ENCODE measurements at regions not wholly inside any gene's neighbourhood (a gene's known extent, or its start where the extent isn't known, plus 50 kb on each side); places are given as distances from the start of the nearest gene placed in this dataset.

DNA sequence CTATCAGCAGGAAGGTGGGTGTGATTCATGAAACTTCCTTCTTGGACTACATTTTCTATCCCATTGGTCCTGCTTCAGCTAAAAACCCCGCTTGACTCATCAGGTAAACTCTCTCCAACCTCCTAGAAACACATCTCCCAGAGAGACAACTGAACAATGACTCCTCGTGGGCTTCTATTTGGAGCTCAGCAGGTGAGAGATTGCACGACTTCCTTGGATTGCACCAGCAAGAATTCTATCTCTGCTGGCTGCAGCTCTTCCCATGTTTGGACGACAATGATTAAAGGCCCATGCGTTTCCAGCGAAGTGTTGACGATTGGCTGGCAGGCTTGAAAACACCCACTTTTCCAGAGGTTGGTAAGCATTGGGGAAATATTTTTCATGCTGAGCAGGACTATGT, 216.1 kb upstream of the NTM start (continued):
- TF ChIP-seq, protein P1, sequence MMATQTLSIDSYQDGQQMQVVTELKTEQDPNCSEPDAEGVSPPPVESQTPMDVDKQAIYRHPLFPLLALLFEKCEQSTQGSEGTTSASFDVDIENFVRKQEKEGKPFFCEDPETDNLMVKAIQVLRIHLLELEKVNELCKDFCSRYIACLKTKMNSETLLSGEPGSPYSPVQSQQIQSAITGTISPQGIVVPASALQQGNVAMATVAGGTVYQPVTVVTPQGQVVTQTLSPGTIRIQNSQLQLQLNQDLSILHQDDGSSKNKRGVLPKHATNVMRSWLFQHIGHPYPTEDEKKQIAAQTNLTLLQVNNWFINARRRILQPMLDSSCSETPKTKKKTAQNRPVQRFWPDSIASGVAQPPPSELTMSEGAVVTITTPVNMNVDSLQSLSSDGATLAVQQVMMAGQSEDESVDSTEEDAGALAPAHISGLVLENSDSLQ (IDR thresholded peaks at IDR 0.05): no peak
- TF ChIP-seq BRCA1 (IDR thresholded peaks at IDR 0.05; ENCODE audit: low read depth, low read length) (no peak), FOS (IDR thresholded peaks at IDR 0.05; ENCODE audit: borderline replicate concordance, extremely low read depth, insufficient read length) (no peak), PAX8 (IDR thresholded peaks at IDR 0.05) (no peak), KDM1A (IDR thresholded peaks at IDR 0.05; ENCODE audit: borderline replicate concordance) (no peak), EED (IDR thresholded peaks at IDR 0.05; ENCODE audit: low read depth) (no peak)

DNA sequence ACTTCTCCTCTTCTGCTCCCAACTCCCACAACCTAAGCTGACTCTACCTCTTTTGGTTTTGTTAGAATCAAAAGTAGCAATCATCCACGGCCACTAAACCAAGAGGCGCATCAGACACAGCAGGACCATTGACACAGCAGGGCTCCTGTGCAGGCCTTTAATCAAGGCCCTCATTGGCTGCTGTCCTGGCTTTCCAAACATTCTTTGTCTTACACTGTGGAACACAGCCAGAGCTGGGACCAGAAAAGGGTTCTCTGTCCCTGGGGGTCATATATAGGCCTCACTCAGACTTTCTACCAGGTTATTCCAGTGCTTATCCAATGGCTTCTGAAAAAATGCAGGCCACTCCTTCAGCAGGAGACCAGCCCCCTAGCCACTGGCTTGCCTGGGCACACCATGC, 212.7 kb upstream of the NTM start:
- DNase-seq (ENCODE audit: low read depth, low spot score): no peak
- WGBS (ENCODE audit: insufficient coverage, insufficient replicate concordance, low lambda C conversion rate, missing lambda C conversion rate): 50% methylated on average over 2 of the region's 2 CpGs
- Histone ChIP-seq H3K4me1 (ENCODE audit: control insufficient read depth, insufficient read depth, low read length) (no peaks in the 10 kb centered on the region), H3K4me3 (no peak overlapping the region), H3K79me2 (ENCODE audit: control insufficient read depth, insufficient read depth, low read length) (no peaks in the 10 kb centered on the region), H3K9me3 (replicated peaks; ENCODE audit: control insufficient read depth, insufficient read depth, low read length) (no peaks in the 10 kb centered on the region; the same call in 2 of the 3 replicates), H3K4me2 (ENCODE audit: control insufficient read depth, insufficient read depth) (no peak overlapping the region), H4K20me1 (ENCODE audit: control insufficient read depth, insufficient read depth) (no peaks in the 10 kb centered on the region), H3K27ac (ENCODE audit: control insufficient read depth, insufficient read depth) (no peak overlapping the region), H3K9ac (ENCODE audit: control insufficient read depth, insufficient read depth, low read length) (no peak overlapping the region), H2AFZ (ENCODE audit: control insufficient read depth, low read depth, low read length) (no peak overlapping the region), H3K36me3 (ENCODE audit: control insufficient read depth in 2 of 2, insufficient read depth in 2 of 2, low read length in 1 of 2) (no peaks in the 10 kb centered on the region), H3K27me3 (replicated peaks in 1 of 2; ENCODE audit: control insufficient read depth in 2 of 2, insufficient read depth in 2 of 2, low read length in 1 of 2) (peaks cover 0 to 4% of the 10 kb centered on the region in 2 experiments; a peak in 2 of 4 replicates)
- ChIA-PET SMC1A (ENCODE audit: uncharacterized antibody, unreplicated experiment) (interaction anchor here (0.8 kb wide), 1 partner anchor 11 kb away, joined by 3 read pairs; no protein-coding TSS in a partner anchor), RAD21 (ENCODE audit: unreplicated experiment) (no interaction called here), POLR2A (no interaction called here), CTCF (interaction anchor here (0.9 to 1.5 kb wide), 2 partner anchors 10 to 93 kb away, joined by 3 read pairs; no protein-coding TSS in a partner anchor)
- intact Hi-C loops (cut with micrococcal nuclease; ENCODE audit: unreplicated experiment): no loop called here
- no peak for ATAC-seq
- in situ Hi-C loops (cut with MboI): no loop called here
- FAIRE-seq: no peak
- BruUV-seq (replicated peaks): no TSS peak
- TF ChIP-seq, protein P2, sequence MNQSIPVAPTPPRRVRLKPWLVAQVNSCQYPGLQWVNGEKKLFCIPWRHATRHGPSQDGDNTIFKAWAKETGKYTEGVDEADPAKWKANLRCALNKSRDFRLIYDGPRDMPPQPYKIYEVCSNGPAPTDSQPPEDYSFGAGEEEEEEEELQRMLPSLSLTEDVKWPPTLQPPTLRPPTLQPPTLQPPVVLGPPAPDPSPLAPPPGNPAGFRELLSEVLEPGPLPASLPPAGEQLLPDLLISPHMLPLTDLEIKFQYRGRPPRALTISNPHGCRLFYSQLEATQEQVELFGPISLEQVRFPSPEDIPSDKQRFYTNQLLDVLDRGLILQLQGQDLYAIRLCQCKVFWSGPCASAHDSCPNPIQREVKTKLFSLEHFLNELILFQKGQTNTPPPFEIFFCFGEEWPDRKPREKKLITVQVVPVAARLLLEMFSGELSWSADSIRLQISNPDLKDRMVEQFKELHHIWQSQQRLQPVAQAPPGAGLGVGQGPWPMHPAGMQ (IDR thresholded peaks at IDR 0.05; ENCODE audit: borderline replicate concordance): no peak
- TF ChIP-seq CBX5 (IDR thresholded peaks at IDR 0.05; ENCODE audit: low read depth) (no peak), SUZ12 (IDR thresholded peaks at IDR 0.05; ENCODE audit: unreplicated experiment) (no peak), RBBP5 (conservative IDR thresholded peaks at IDR 0.05) (no peak), CREM (IDR thresholded peaks at IDR 0.05; ENCODE audit: low read depth) (no peak), RB1 (IDR thresholded peaks at IDR 0.05; ENCODE audit: borderline replicate concordance) (no peak), SREBF1 (IDR thresholded peaks at IDR 0.05; ENCODE audit: low read length) (no peak), ZNF207 (IDR thresholded peaks at IDR 0.05; ENCODE audit: borderline replicate concordance) (no peak), CHD2 (IDR thresholded peaks at IDR 0.05; ENCODE audit: borderline replicate concordance, low read depth, low read length) (no peak), TCF7 (IDR thresholded peaks at IDR 0.05; ENCODE audit: borderline replicate concordance) (no peak), RUNX3 (IDR thresholded peaks at IDR 0.05; ENCODE audit: low read length) (no peak)
- TF ChIP-seq, protein P3, sequence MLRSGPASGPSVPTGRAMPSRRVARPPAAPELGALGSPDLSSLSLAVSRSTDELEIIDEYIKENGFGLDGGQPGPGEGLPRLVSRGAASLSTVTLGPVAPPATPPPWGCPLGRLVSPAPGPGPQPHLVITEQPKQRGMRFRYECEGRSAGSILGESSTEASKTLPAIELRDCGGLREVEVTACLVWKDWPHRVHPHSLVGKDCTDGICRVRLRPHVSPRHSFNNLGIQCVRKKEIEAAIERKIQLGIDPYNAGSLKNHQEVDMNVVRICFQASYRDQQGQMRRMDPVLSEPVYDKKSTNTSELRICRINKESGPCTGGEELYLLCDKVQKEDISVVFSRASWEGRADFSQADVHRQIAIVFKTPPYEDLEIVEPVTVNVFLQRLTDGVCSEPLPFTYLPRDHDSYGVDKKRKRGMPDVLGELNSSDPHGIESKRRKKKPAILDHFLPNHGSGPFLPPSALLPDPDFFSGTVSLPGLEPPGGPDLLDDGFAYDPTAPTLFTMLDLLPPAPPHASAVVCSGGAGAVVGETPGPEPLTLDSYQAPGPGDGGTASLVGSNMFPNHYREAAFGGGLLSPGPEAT (IDR thresholded peaks at IDR 0.05; ENCODE audit: low read depth): no peak

Data from GM12878 (cell line).